ENCODE measurements at regions not wholly inside any gene's neighbourhood (a gene's known extent, or its start where the extent isn't known, plus 50 kb on each side); places are given as distances from the start of the nearest gene placed in this dataset.
"Not testable (repeated sequence)": the region's sequence is repeated elsewhere in the genome, so short reads cannot be mapped to it uniquely, and the experiment has no call there.

DNA sequence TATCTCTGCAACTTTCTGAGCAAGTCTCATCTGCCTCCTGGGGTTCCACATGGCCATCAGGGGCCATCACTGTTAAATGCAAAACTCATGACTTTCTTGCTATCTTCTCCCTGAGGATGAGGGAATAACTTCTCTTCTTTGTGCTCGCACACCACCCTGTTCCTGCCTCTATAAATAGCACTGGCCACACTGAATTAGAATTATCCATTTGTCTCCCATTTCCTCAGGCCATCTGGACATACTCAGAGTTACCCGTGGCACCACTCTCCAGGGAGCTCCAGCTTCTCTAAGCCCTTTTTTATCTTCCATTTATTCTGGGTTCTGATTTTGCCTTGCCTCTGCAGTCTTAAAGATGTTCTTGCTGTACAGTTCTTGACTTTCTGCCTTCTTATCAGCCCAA lies 72.8 kb upstream of the ECI2 start:
- Histone ChIP-seq H3F3A (replicated peaks; ENCODE audit: low read depth) (no peaks in the 10 kb centered on the region), H3K36me3 (ENCODE audit: insufficient read depth) (peaks cover 7% of the 10 kb centered on the region), H2AFZ (no peak overlapping the region), H3K79me2 (replicated peaks; ENCODE audit: insufficient read depth) (no peaks in the 10 kb centered on the region), H3K27ac (ENCODE audit: low read depth) (no peak overlapping the region), H3K27me3 (ENCODE audit: insufficient read depth) (no peaks in the 10 kb centered on the region), H3K4me1 (ENCODE audit: insufficient read depth) (no peaks in the 10 kb centered on the region), H3K9me2 (ENCODE audit: insufficient read depth) (no peaks in the 10 kb centered on the region), H3K4me3 (no peak overlapping the region), H4K20me1 (replicated peaks; ENCODE audit: insufficient read depth) (no peaks in the 10 kb centered on the region), H3K4me2 (no peak overlapping the region)
- Mint-ChIP-seq H3K27ac (no peak overlapping the region), H3K27me3 (ENCODE audit: insufficient read depth, low read depth, poor library complexity) (no peaks in the 10 kb centered on the region), H3K4me1 (0 out of 3 replicates have a peak, but pooled peaks cover 3% of the 10 kb centered on the region), H3K36me3 (ENCODE audit: low read depth) (peaks cover 30% of the 10 kb centered on the region), H3K9me3 (peaks cover 40% of the 10 kb centered on the region), H3K4me3 (no peak overlapping the region)
- ATAC-seq (no peak), DNase-seq (ENCODE audit: low spot score) (no peak)
- TF ChIP-seq ZNF114 (CRISPR knock-in tag; IDR thresholded peaks at IDR 0.05) (no peak), ZNF462 (CRISPR knock-in tag; IDR thresholded peaks at IDR 0.05) (no peak)

DNA sequence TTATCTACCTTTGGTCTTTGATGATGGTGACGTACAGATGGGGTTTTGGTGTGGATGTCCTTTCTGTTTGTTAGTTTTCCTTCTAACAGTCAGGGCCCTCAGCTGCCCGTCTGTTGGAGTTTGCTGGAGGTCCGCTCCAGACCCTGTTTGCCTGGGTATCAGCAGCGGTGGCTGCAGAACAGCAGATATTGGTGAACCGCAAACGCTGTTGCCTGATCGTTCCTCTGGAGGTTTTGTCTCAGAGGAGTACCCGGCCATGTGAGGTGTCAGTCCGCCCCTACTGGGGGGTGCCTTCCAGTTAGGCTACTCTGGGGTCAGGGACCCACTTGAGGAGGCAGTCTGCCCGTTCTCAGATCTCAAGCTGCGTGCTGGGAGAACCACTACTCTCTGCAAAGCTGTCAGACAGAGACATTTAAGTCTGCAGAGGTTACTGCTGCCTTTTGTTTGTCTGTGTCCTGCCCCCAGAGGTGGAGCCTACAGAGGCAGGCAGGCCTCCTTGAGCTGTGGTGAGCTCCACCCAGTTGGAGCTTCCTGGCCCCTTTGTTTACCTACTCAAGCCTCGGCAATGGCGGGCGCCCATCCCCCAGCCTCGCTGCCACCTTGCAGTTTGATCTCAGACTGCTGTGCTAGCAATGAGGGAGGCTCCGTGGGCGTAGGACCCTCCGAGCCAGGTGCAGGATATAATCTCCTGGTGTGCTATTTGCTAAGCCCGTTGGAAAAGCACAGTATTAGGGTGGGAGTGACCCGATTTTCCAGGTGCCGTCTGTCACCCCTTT lies 68.5 kb upstream of the ECI2 start:
- not testable (repeated sequence) for H3F3A ChIP-seq (replicated peaks; ENCODE audit: low read depth); H3K4me3 Mint-ChIP-seq; H3K4me2 ChIP-seq; H3K27me3 Mint-ChIP-seq (ENCODE audit: insufficient read depth, low read depth, poor library complexity); H3K27me3 ChIP-seq (ENCODE audit: insufficient read depth); DNase-seq (ENCODE audit: low spot score); H4K20me1 ChIP-seq (replicated peaks; ENCODE audit: insufficient read depth); H3K79me2 ChIP-seq (replicated peaks; ENCODE audit: insufficient read depth); H3K36me3 ChIP-seq (ENCODE audit: insufficient read depth); H3K4me1 ChIP-seq (ENCODE audit: insufficient read depth); H3K9me2 ChIP-seq (ENCODE audit: insufficient read depth); H2AFZ ChIP-seq; H3K4me1 Mint-ChIP-seq; H3K27ac Mint-ChIP-seq; H3K27ac ChIP-seq (ENCODE audit: low read depth); ATAC-seq; H3K4me3 ChIP-seq
- Mint-ChIP-seq H3K36me3 (ENCODE audit: low read depth) (peaks cover 29% of the 10 kb centered on the region), H3K9me3 (peaks cover 50% of the 10 kb centered on the region)

Data from GM23338 (cell line).